ENCODE measurements at regions not wholly inside any gene's neighbourhood (a gene's known extent, or its start where the extent isn't known, plus 50 kb on each side); places are given as distances from the start of the nearest gene placed in this dataset.

GRCh38 chr6:11931296-11932035, 80.6 kb upstream of the HIVEP1 start (continued):
- no peak for TF ChIP-seq NBN (IDR thresholded peaks at IDR 0.05; ENCODE audit: low read depth)
- TF ChIP-seq STAT5A (IDR thresholded peaks at IDR 0.05; ENCODE audit: borderline replicate concordance, low read length) = peak; percentile 97
- TF ChIP-seq HDAC3 (IDR thresholded peaks at IDR 0.05; ENCODE audit: borderline replicate concordance, partially characterized antibody) = peak; percentile 89
- peak; percentile 40 for TF ChIP-seq TAF1 (IDR thresholded peaks at IDR 0.05; ENCODE audit: control insufficient read depth, extremely low read depth, insufficient read depth, low read length, severe bottlenecking)
- no peak; the same call in 1 of the 2 replicates for TF ChIP-seq MYBL2 (IDR thresholded peaks at IDR 0.05; ENCODE audit: low read depth)
- TF ChIP-seq MYBL2 (CRISPR knock-in tag; IDR thresholded peaks at IDR 0.05; ENCODE audit: borderline replicate concordance) = no peak
- TF ChIP-seq ARNT (IDR thresholded peaks at IDR 0.05) = peak; percentile 73 to 81; a peak in 3 of 4 replicates
- no peak for TF ChIP-seq CLOCK (CRISPR knock-in tag; IDR thresholded peaks at IDR 0.05; ENCODE audit: borderline replicate concordance)
- TF ChIP-seq NR4A1 (CRISPR knock-in tag; IDR thresholded peaks at IDR 0.05) = no peak
- TF ChIP-seq NR4A1 (tag; IDR thresholded peaks at IDR 0.05) = peak; percentile 82
- TF ChIP-seq ZNF551 (CRISPR knock-in tag; IDR thresholded peaks at IDR 0.05) = no peak
- TF ChIP-seq KLF6 (CRISPR knock-in tag; IDR thresholded peaks at IDR 0.05; ENCODE audit: borderline replicate concordance) = peak; percentile 50; the same call in 1 of the 2 replicates
- TF ChIP-seq FOXP1 (CRISPR knock-in tag; IDR thresholded peaks at IDR 0.05) = no peak; the same call in 1 of the 2 replicates
- peak; percentile 55; the same call in 1 of the 2 replicates for TF ChIP-seq ZBTB33 (CRISPR knock-in tag; IDR thresholded peaks at IDR 0.05)
- TF ChIP-seq CEBPZ (IDR thresholded peaks at IDR 0.05; ENCODE audit: borderline replicate concordance, low read depth, low read length) = no peak
- peak; percentile 41 for TF ChIP-seq TFAP4 (CRISPR knock-in tag; IDR thresholded peaks at IDR 0.05; ENCODE audit: borderline replicate concordance)
- peak; percentile 75 for TF ChIP-seq ZFP36 (IDR thresholded peaks at IDR 0.05; ENCODE audit: low read depth, low read length, partially characterized antibody)
- no peak for TF ChIP-seq TAF7 (tag; IDR thresholded peaks at IDR 0.05)
- no peak for TF ChIP-seq CEBPB (tag; IDR thresholded peaks at IDR 0.05)

Data from K562 (cell line).